SK-N-SH (cell line): ENCODE measurements at regions not wholly inside any gene's neighbourhood (a gene's known extent, or its start where the extent isn't known, plus 50 kb on each side); places are given as distances from the start of the nearest gene placed in this dataset.

ENCODE experiments used
- EZH2phosphoT487 ChIP-seq: fragments of 200-600 bp; sonication (generic); IDR thresholded peaks from 2 replicates; pipeline ENCODE4 v1.6.1; 2017; ENCODE audit warnings: low read depth, mixed run types, mild to moderate bottlenecking, antibody characterized with exemption, moderate library complexity, borderline replicate concordance
- NRF1 ChIP-seq: IDR thresholded peaks from 2 replicates; pipeline ENCODE4 v1.6.1; 2012; ENCODE audit warnings: low read depth, mild to moderate bottlenecking, low read length
- TF ChIP-seq, protein P1 (sequence below): IDR thresholded peaks from 2 replicates; pipeline ENCODE4; 2012
- TF ChIP-seq, protein P2 (sequence below): fragments of 200-600 bp; sonication (generic); IDR thresholded peaks from 2 replicates; pipeline ENCODE4 v1.6.1; 2017; ENCODE audit warnings: antibody characterized with exemption, mild to moderate bottlenecking, moderate library complexity
- TF ChIP-seq, protein P3 (sequence below): IDR thresholded peaks from 2 replicates; pipeline ENCODE4 v1.6.1; 2012; ENCODE audit warnings: mild to moderate bottlenecking, low read depth, low read length, moderate library complexity
- TF ChIP-seq, protein P4 (sequence below): IDR thresholded peaks from 2 replicates; pipeline ENCODE4 v1.4.0; 2012; ENCODE audit warnings: low read depth

DNA sequence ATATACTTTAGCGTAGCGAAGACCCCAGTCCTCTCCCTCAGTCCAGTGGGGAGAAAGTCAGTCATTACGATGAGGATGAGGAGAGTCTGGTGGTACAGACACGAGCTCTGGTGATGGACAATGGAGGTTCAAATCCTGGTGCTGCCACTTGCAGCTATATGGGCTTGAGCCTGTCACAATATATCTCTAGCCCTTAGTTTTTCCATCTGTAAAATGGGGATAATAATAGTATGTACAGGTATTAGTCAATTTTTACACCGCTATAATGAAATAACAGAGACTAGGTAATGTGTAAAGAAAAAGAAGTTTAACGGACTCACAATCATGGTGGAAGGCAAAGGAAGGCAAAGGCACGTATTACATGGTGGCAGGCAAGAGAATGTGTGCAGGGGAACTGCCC, 237.9 kb downstream of the BCAS1 start:
- TF ChIP-seq, protein P1, sequence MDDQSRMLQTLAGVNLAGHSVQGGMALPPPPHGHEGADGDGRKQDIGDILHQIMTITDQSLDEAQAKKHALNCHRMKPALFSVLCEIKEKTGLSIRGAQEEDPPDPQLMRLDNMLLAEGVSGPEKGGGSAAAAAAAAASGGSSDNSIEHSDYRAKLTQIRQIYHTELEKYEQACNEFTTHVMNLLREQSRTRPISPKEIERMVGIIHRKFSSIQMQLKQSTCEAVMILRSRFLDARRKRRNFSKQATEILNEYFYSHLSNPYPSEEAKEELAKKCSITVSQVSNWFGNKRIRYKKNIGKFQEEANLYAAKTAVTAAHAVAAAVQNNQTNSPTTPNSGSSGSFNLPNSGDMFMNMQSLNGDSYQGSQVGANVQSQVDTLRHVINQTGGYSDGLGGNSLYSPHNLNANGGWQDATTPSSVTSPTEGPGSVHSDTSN = no peak
- TF ChIP-seq, protein P2, sequence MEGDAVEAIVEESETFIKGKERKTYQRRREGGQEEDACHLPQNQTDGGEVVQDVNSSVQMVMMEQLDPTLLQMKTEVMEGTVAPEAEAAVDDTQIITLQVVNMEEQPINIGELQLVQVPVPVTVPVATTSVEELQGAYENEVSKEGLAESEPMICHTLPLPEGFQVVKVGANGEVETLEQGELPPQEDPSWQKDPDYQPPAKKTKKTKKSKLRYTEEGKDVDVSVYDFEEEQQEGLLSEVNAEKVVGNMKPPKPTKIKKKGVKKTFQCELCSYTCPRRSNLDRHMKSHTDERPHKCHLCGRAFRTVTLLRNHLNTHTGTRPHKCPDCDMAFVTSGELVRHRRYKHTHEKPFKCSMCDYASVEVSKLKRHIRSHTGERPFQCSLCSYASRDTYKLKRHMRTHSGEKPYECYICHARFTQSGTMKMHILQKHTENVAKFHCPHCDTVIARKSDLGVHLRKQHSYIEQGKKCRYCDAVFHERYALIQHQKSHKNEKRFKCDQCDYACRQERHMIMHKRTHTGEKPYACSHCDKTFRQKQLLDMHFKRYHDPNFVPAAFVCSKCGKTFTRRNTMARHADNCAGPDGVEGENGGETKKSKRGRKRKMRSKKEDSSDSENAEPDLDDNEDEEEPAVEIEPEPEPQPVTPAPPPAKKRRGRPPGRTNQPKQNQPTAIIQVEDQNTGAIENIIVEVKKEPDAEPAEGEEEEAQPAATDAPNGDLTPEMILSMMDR = no peak
- TF ChIP-seq EZH2phosphoT487 (no peak), NRF1 (no peak)
- TF ChIP-seq, protein P3, sequence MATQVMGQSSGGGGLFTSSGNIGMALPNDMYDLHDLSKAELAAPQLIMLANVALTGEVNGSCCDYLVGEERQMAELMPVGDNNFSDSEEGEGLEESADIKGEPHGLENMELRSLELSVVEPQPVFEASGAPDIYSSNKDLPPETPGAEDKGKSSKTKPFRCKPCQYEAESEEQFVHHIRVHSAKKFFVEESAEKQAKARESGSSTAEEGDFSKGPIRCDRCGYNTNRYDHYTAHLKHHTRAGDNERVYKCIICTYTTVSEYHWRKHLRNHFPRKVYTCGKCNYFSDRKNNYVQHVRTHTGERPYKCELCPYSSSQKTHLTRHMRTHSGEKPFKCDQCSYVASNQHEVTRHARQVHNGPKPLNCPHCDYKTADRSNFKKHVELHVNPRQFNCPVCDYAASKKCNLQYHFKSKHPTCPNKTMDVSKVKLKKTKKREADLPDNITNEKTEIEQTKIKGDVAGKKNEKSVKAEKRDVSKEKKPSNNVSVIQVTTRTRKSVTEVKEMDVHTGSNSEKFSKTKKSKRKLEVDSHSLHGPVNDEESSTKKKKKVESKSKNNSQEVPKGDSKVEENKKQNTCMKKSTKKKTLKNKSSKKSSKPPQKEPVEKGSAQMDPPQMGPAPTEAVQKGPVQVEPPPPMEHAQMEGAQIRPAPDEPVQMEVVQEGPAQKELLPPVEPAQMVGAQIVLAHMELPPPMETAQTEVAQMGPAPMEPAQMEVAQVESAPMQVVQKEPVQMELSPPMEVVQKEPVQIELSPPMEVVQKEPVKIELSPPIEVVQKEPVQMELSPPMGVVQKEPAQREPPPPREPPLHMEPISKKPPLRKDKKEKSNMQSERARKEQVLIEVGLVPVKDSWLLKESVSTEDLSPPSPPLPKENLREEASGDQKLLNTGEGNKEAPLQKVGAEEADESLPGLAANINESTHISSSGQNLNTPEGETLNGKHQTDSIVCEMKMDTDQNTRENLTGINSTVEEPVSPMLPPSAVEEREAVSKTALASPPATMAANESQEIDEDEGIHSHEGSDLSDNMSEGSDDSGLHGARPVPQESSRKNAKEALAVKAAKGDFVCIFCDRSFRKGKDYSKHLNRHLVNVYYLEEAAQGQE = no peak
- TF ChIP-seq, protein P4, sequence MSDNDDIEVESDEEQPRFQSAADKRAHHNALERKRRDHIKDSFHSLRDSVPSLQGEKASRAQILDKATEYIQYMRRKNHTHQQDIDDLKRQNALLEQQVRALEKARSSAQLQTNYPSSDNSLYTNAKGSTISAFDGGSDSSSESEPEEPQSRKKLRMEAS = no peak
